ENCODE measurements at regions not wholly inside any gene's neighbourhood (a gene's known extent, or its start where the extent isn't known, plus 50 kb on each side); places are given as distances from the start of the nearest gene placed in this dataset.

GRCh38 chr1:244248426-244248825, 197.3 kb downstream of the ZBTB18 start:
- no peak for TF ChIP-seq POLR2A (IDR thresholded peaks at IDR 0.05)
- no peak for TF ChIP-seq CTCF (IDR thresholded peaks at IDR 0.05)
- no peak for TF ChIP-seq EP300 (IDR thresholded peaks at IDR 0.05)

Data from ovary (tissue), 3 donors.